ENCODE measurements at regions not wholly inside any gene's neighbourhood (a gene's known extent, or its start where the extent isn't known, plus 50 kb on each side); places are given as distances from the start of the nearest gene placed in this dataset.

DNA sequence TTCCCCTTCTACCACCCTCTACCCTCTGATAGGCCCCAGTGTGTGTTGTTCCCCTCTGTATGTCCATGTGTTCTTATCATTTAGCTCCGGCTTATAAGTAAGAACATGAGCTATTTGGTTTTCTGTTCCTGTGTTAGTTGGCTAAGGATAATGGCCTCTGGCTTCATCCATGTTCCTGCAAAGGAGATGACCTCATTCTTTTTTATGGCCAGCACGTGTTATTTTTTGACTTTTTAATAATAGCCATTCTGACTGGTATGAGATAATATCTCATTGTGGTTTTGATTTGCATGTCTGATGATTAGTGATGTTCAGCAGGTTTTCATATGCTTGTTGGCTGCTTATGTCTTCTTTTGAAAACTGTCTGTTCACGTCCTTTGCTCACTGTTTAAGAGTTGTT lies 63.1 kb upstream of the NPHP3 start:
- no peak for TF ChIP-seq RAD21 (IDR thresholded peaks at IDR 0.05; ENCODE audit: low read depth)
- TF ChIP-seq, protein P1, sequence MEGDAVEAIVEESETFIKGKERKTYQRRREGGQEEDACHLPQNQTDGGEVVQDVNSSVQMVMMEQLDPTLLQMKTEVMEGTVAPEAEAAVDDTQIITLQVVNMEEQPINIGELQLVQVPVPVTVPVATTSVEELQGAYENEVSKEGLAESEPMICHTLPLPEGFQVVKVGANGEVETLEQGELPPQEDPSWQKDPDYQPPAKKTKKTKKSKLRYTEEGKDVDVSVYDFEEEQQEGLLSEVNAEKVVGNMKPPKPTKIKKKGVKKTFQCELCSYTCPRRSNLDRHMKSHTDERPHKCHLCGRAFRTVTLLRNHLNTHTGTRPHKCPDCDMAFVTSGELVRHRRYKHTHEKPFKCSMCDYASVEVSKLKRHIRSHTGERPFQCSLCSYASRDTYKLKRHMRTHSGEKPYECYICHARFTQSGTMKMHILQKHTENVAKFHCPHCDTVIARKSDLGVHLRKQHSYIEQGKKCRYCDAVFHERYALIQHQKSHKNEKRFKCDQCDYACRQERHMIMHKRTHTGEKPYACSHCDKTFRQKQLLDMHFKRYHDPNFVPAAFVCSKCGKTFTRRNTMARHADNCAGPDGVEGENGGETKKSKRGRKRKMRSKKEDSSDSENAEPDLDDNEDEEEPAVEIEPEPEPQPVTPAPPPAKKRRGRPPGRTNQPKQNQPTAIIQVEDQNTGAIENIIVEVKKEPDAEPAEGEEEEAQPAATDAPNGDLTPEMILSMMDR (IDR thresholded peaks at IDR 0.05 in 2 of 3, conservative IDR thresholded peaks at IDR 0.05 in 1 of 3; ENCODE audit: borderline replicate concordance in 1 of 3, insufficient read depth in 1 of 3, low read depth in 2 of 3, low read length in 2 of 3) = no peak
- no peak for TF ChIP-seq SP1 (IDR thresholded peaks at IDR 0.05; ENCODE audit: low read depth)
- TF ChIP-seq, protein P2, sequence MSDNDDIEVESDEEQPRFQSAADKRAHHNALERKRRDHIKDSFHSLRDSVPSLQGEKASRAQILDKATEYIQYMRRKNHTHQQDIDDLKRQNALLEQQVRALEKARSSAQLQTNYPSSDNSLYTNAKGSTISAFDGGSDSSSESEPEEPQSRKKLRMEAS (IDR thresholded peaks at IDR 0.05) = no peak
- no peak for TF ChIP-seq POLR2A (IDR thresholded peaks at IDR 0.05; ENCODE audit: borderline replicate concordance, extremely low read depth, insufficient read depth, insufficient read length)
- TF ChIP-seq POLR2AphosphoS5 (IDR thresholded peaks at IDR 0.05; ENCODE audit: low read depth, low read length) = no peak
- no peak for TF ChIP-seq ZFX (IDR thresholded peaks at IDR 0.05)
- no peak for TF ChIP-seq SRF (IDR thresholded peaks at IDR 0.05; ENCODE audit: low read depth)
- no peak for TF ChIP-seq EZH2phosphoT487 (IDR thresholded peaks at IDR 0.05; ENCODE audit: borderline replicate concordance)

All from HCT116 (cell line).